NCI-H128 (cell line): ENCODE measurements at regions not wholly inside any gene's neighbourhood (a gene's known extent, or its start where the extent isn't known, plus 50 kb on each side); places are given as distances from the start of the nearest gene placed in this dataset.
A peak's percentile ranks its signal among the peaks of the same experiment; 100 is the strongest.

Experiments used
- DNase-seq: peaks from one replicate; lab custom pipeline; 2025; ENCODE audit not compliant: unreplicated experiment; lab: John Stamatoyannopoulos, UW

DNA sequence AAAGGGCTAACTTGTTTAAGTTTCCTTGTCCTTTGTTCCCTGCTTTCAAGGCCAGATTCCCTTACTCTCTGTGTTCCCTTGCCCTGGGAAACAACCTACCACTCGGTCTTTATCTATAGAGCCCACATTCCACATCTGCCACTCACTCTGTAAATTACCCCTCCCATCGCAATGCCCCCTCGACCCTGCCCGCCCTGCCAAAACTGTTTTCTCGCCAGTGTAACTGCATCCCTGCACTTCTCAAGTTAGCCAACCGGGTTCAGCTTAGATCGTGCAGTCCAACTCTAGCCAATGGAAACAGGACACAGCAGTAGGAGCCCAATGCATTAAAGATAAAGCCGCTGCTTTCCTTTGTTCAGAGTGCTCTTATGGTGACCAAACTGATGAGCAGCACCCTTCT is 263.6 kb downstream of the TBL1XR1 start:
- no peak for DNase-seq

DNA sequence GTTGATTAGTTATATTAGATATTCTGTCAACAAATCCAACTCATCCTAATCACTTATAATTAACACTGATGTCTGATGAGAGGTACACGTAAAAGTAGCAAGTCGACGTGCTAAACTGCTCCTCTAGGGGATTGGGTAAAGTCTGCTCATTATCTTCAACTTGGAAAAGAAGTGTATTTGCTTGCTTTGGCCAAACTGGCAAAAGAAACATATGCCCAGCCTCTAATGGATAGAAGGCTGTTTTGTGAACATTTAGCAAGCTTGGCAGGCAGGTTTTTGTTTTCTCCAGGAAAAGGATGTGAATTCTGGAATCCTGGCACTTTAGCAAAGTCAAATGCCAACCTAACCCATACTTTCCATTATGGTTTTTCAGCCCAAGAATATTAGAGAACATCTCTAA is 264.8 kb downstream of the TBL1XR1 start:
- DNase-seq: no peak

DNA sequence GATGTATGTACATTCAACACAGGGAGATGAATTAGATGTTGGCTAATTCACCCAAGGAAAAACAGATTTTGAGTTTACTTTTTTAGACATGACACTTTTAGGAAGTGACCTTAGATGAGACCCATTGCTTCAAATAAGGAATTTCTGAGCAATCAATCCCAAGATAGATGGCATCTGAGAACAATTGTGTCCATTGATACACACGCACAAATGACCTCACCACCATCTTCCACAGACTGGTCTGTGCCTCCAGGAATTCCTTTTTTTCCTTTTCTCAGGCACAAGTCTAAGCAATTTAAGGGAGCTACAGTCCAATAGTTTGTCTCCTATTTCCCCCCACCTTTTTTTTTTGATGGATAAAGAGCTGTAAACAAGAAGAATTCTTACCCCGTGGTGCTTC is 265.3 kb downstream of the TBL1XR1 start:
- no peak for DNase-seq

DNA sequence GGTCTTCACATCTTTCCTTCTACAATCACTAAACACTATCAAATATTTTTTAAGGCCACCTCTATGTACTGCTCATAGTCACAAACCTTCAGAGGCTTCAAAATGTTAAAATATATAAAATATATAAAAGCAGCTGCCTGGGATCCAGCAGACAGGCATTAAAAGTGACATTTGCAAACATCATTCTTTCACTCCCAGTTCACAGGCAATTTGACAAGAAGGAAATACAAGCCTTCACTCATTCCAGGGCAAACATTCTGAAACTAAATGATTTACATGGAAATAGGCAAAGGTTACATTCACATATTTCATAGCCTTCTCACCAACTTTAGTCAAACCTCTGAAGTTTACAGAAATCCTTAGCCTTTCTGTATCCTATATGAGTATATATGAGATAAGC is 266.3 kb downstream of the TBL1XR1 start:
- DNase-seq: no peak

DNA sequence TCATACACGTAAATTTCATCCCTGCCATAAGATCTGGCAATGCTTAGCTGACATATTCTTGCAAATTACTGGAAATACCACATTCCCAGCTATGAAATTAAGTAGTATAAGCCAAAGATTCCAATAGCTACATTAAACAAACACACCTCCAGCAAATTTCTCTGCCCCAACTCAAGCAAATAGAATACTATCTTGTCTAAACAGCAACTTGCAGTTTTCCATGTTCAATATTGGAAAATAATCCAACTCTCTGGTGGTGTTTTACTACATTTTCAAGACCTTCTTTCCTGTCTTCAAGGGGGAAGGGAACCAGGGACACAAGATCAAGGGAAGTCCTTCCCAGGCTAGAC is 268.7 kb downstream of the TBL1XR1 start:
- DNase-seq: no peak

DNA sequence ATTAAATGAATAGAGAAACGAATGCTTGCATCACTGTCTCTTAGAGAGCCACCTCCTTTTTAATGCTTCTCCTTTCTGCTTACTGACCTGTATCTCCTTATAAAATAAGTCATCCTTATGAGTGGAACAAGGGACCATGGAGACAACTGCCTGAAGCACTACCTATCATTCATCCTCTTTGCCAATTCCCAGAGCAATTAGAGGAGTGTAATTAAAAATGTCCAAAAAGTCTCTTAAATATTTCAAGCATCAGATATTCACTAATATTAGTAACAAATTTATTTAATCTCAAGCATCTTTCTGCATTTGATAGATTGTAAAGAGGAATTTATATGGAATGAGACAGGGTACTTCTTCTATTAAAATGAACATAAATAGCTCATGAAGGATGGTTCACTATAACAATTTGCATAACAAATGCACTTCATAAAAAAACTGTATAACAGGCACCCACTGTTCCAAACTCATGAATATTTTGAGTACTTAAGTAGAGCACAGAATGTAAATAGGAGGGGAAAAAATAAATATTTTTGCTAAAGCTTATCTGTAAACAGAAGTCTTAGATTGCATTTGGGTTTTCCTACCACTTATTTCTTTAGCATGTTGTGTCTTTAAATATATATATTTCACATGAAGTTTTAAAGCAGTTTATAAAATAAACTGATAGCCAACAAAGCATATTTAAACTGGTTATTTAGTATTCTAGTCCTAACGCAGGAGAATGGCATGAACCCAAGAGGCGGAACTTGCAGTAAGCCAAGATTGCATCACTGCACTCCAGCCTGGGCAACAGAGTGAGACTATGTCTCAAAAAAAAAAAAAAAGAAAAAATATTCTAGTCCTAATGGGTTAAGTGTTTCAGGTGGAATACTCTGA is 269.3 kb downstream of the TBL1XR1 start:
- DNase-seq: no peak

- no peak for DNase-seq
Measured at GRCh38 chr3:176927280-176927679, 270.0 kb downstream of the TBL1XR1 start.

DNA sequence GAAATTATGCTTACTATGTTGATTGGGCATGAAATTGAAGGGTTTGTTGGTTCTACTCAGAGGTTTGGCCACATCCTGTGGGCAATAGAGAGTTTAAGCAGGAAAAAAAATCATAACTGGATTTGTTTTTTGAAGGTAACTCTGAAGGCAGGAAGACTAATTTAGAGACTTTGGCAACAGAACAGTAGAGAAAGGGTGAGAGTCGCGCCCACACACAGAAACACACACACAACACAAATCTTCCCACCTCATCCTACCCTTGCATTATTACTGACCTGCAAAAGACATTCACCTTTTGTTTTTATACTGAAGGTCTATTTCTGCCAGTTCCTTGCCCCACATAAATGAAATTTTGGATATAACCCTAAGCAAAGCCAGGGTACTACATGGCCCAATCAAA is 270.6 kb downstream of the TBL1XR1 start:
- no peak for DNase-seq

DNA sequence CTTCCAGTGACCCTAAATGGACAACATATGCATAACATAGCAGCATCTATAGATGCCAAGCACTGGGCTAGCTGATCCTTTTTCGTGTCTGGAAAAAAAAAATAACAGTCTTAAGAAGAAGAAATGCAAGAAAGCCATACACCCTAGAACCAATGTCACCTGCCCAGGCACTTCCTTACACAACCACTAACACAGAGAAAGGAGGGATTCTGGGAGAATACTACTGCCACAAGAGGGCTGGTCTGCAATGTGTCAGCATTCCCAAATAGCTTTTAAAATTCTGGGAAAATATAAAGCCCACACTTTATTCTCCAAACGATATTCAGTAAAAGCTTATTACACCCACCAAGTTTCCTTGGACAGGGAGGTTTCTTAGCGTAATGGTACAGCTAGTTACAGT is 271.2 kb downstream of the TBL1XR1 start:
- DNase-seq: no peak

- DNase-seq: no peak
Measured at GRCh38 chr3:176920766-176921160, 276.5 kb downstream of the TBL1XR1 start.

GRCh38 chr3:176919836-176920765 is 277.2 kb downstream of the TBL1XR1 start:
- no peak for DNase-seq

DNA sequence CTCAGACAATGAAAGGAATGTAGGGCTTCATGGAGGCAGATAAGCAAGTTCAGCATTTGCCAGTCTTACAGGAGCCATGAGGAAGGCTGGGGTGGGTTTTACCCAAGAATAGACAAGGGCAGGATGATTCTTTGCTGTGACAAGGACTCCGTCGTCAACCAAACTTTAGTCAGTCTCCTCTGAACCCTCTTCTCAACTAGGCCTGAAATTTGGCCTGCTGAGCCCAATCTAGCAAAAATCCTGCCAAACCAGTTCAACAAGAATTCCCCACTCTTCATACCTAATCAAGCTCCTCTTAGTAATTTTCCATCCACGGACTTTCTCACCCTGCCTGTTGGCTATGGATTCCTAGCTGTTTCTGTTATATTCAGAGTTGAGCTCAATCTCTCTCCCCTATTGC is 280.5 kb downstream of the TBL1XR1 start:
- DNase-seq: no peak

GRCh38 chr3:176914764-176915163 is 282.5 kb downstream of the TBL1XR1 start:
- no peak for DNase-seq

DNA sequence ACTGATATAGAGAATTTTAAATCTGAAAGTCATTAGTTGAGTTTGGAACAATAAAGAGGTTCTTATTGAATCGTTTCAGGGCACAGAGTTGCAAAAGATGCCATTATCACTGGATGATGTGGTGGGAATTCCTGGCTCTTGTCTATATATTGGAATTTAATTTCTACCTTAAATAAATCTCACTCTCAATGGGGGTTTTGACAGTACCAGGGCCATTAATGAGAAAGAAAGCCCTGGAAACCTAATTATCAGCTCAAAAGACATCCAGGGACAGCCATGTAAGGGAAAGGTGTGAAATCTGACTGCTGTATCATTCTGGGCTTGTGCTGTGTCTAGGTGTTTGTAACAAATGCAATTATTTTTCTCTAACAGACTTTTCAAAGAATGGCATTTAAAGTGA is 285.7 kb downstream of the TBL1XR1 start:
- DNase-seq: no peak

DNA sequence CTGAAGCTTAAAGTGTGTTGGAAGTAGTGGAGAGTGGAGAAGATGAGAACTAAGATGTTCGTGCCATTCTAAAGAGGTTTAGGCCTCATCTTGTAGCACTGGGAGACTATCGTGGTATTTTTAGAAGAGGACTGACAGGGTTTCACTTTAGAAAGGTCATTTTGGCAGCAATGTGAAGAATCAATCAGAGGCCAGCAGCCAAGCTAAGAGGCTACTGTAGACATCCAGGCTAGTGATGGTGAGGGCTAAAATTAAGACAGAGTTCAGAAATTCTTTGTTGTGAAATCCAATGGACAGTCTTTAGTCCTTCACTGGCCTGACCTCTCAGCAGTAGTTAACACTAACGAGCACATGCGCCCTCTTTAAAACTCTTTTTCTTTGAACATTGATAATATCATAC is 288.2 kb downstream of the TBL1XR1 start:
- no peak for DNase-seq

- peak; percentile 19 for DNase-seq
Measured at GRCh38 chr3:176906046-176906905, 291.0 kb downstream of the TBL1XR1 start.

DNA sequence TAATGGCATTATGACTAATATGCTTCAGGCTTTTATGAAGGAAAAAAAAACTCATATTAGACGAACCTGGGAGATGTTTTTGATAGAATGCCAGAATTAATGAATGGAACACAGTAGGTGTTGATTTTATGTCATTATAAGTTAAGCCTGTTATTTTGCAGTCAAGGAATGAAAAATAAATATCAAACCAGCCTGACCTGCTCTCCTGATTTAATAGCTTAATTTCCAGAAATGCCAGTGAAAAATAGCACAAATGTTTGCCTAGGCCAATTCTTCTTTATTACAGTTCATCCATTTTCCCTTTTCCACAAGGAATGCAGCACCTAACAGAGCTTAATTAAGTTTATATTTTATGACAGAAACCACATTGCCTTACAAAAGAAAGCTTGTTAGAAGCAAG is 292.0 kb downstream of the TBL1XR1 start:
- no peak for DNase-seq

DNA sequence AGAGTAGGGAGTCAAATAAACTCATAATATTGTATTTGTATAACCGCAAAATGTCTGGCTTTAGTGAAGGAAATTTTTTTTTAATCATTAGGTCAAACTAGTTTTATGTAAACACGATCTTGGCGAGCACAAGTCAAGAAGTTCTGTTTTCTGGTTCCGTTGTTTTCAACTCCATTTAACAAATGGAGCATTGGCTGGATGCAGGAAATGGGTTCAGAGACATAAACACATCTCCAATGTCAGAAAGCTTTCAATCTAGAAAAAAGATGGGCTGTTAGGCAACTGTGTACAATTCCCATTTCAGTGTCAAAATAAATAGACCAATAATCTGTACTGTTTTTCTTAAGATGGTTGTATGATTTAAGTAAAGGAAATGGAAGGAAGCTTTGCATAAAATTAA is 292.8 kb downstream of the TBL1XR1 start:
- DNase-seq: no peak

DNA sequence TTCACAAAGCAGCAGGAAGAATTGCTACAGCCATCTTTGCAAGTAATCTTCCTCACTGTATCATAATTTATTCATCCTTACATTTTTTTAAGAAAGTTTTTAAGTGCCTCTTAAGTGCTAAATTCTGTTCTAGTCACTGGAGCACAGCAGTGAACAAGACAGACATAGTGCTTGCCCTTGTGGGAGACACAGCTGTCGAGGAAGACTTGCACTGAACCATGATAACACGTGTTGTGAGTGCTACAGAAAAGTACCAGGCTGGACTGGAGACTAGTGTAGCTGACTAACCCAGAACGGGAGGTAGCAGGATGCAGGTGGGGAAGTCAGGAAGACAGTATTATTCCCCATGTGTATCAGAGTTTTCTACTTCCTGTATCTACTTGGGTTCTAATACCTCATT is 300.6 kb downstream of the TBL1XR1 start:
- DNase-seq: no peak

DNA sequence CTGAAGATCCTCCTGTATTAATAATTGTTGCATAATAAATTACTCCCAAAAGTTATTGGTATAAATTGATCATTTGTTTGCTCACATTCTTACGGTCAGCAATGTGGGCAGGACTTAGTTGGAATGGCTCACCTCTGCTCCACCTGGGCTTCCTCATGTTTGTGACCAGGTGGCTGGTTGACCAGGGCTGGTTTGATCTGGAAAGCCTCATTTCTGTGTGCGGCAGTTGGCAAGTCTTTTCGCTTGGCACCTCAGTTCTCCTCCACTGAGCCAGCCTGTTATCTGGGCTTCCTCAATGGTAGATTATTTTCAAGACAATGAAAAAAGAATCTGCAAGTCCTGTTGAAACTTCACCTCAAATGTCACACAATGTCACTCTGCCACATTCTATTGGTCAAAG is 301.1 kb downstream of the TBL1XR1 start:
- DNase-seq: no peak

- no peak for DNase-seq
Measured at GRCh38 chr3:176879710-176880109, 317.6 kb downstream of the TBL1XR1 start.
